ACHN (cell line): ENCODE measurements at regions not wholly inside any gene's neighbourhood (a gene's known extent, or its start where the extent isn't known, plus 50 kb on each side); places are given as distances from the start of the nearest gene placed in this dataset.

Source experiments
- DNase-seq: peaks from one replicate; pipeline ENCODE4 v3.0.0-alpha.2; 2015
- in situ Hi-C: cut with HindIII; loops from 2 replicates; pipeline ENCODE4 v1.10.0; 2017; ENCODE audit warnings: low sequenced_read_pairs, low pct_ligation_motif_present, low pct_unique_long_range_greater_than_20kb

DNA sequence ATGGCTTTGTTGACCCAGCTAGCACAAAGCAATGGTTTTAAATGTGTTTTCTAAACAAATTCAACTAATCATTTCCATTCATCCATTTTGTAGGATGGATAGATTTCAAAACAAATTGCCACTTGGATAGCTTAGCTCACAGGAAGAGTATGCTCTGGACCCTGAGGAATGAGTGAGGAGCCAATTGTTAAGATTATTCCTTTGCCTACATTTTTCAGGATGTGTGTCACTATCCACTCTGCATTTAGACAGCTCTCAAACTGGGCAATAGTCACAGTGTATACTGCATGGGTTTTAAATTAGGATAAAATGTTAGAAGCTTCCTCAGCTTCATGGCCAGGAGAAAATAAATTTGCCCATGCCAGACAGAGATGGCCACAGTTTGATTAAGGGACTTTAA is 605.6 kb upstream of the TEX47 start:
- in situ Hi-C loops: no loop called here
- no peak for DNase-seq

DNA sequence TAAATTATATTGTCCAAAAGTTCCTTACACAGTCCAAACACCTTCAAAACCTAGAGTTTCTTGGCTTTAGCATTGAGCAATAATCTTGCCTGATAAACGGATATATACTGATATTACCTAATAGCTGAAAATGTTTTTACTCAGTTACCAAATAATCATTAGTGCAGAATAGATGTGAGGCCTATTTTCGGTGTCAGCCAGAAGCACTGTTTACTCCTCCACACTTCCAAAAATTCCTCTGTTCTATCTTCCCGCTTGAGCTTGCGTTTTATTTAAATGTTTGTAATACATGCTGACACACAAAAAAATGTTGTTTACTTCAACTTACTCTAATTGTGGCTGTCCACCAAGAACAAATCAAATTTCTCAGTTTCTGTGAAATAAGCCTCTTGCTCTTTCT is 606.2 kb upstream of the TEX47 start:
- in situ Hi-C loops: no loop called here
- DNase-seq: no peak

GRCh38 chr7:89451911-89452310 is 656.4 kb upstream of the TEX47 start:
- in situ Hi-C loops: no loop called here
- DNase-seq: no peak

DNA sequence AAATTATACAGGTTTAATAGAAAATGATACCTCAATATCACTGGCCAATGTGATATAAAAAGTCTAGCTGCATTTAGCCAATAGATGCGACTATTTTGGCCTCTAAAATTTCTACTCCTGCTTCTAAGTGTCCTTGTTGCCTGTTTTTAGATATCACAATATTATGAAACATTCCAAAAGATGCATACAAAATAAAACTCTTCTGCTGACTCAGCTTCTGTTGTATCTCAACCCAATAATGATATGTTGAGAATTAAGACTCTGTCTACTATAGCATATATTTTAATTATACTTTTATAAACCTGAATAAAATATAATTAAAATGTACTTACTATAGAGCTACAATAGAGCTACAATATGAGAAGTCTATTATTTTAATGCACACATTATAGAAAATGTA is 661.0 kb upstream of the TEX47 start:
- no peak for DNase-seq
- in situ Hi-C loops: no loop called here

DNA sequence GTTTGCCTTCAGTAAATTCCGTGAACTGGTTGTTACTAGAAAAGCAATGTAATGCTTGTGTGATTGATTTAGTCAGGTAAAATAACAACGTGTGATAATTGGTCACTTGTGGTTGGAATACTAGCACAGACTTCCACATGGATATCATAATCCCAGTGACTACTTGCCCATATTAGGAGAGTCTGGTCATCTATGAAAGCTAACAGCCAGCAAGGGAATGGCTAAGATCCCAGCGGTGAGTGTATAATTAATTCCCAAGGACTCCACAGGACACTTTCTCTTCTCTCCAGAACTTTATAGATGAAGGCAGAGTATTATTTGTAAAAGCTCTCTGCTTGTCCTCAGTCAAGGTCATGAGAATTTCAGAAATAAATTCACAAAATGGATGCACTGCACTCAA is 662.6 kb upstream of the TEX47 start:
- in situ Hi-C loops: no loop called here
- no peak for DNase-seq

- DNase-seq: no peak
- in situ Hi-C loops: no loop called here
Measured at GRCh38 chr7:89474456-89474855, 678.9 kb upstream of the TEX47 start.

DNA sequence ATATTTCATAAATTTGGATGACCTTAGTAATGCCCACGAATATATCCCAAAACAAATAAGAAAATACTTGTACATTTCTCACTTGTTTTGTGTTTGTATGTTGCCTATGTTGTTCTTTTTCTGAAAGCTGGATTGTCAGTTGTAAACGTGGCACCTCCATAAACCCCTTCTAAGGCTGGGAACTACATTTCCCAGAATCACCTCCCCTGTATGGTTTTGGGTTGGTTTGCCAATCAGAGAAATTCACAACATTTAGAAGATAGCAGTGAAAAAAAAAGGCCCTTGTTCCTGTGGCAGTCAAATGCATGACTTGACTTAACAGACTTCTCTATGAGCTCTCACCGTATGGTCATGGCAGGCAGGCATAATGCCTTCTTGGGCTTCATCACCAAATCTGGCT is 676.3 kb upstream of the STEAP1 start:
- in situ Hi-C loops: no loop called here
- no peak for DNase-seq

GRCh38 chr7:89495704-89496103 is 658.6 kb upstream of the STEAP1 start:
- DNase-seq: no peak
- in situ Hi-C loops: no loop called here

DNA sequence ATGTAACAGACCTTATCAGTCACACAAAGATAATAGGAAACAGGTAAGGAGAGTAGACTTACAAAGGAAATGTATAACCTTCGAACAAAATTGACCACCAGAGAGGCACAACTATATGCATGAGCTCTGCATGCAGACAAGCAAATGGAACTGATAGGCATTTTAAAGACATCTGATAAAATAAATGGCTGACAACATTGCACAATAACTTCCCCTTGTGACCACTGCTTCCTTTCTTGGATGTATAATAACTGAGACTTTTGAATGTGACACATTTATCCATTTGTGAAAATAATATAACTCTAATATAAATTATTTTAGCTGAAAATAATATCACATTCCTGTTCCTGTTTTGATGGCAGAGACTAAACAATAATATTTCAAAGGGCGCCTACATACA is 654.2 kb upstream of the STEAP1 start:
- no peak for DNase-seq
- in situ Hi-C loops: no loop called here

DNA sequence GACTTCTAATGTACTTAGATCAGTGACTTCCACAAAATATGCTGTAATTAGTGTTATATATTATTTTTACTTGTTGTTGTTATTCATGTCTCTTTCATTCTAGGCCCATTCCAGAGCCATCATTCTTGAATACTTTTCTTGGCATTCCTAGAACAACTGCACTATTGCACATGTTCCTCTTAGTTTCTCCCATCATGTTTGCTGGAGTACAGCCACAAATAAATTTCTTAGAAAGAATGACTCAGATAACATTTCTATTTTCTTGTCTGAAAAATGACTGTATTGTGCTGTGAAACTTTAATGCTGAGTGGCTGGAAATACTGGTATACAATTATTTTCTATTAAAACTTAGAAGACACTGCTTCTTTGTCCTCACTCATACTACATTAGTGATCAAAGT is 651.0 kb upstream of the STEAP1 start:
- DNase-seq: no peak
- in situ Hi-C loops: no loop called here

- in situ Hi-C loops: no loop called here
- no peak for DNase-seq
Measured at GRCh38 chr7:89507034-89507433, 647.2 kb upstream of the STEAP1 start.

DNA sequence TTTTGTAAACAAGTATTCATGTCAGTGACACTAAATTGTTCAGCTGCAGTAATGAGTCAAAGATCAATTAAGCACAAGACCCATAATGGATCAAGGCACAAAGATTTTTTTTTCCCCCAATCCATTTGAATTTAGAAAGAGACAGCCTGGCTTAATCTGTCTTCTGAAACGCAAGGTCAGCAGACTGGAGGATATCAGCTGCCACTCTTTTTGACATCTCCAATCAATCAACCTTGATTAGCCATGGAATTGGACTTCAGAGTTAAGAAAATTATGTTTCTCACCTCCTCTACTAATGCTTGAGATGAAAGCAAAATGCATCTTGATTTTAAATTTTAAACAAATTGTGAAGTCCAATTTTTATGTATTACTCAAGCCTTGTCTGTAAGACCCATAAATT is 642.4 kb upstream of the STEAP1 start:
- DNase-seq: no peak
- in situ Hi-C loops: no loop called here

DNA sequence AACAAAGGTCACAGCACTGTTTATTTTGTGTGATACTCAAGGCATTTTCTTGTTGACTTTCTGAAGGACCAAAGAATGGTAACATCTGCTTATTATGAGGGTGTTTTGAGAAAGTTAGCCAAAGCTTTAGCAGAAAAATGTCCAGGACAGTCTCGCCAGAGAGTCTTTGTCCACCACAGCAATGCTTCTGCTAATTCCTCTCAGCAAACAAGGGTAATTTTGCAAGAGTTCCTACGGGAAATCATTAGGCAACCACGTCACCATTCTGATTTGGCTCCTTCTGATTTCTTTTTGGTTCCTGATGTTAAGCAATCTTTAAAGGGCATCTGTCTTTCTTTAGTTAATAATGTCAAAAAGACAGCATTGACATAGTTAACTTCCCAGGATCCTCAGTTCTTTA is 639.3 kb upstream of the STEAP1 start:
- in situ Hi-C loops: no loop called here
- no peak for DNase-seq

DNA sequence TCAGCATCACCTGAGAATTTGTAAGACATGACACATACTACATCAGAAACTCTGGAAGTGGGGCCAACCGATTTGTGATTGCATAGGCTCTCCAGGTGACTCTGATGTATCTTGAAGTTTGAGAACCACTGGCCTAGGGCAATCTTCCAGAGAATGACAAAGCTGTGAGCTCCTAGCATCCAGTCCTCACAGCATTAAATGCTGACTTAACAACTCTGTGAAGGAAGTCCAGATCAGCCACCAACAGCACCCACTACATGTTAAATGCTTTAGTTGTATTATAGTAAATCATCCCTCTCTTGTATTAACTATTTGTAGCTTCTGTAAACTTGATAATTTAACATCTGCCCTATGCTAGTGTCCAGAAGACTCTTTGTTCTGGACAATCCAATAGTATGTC is 636.5 kb upstream of the STEAP1 start:
- in situ Hi-C loops: no loop called here
- DNase-seq: no peak

GRCh38 chr7:89549768-89550167 is 604.5 kb upstream of the STEAP1 start:
- DNase-seq: no peak
- in situ Hi-C loops: no loop called here

- in situ Hi-C loops: no loop called here
- DNase-seq: no peak
Measured at GRCh38 chr7:89554209-89554608, 600.1 kb upstream of the STEAP1 start.

DNA sequence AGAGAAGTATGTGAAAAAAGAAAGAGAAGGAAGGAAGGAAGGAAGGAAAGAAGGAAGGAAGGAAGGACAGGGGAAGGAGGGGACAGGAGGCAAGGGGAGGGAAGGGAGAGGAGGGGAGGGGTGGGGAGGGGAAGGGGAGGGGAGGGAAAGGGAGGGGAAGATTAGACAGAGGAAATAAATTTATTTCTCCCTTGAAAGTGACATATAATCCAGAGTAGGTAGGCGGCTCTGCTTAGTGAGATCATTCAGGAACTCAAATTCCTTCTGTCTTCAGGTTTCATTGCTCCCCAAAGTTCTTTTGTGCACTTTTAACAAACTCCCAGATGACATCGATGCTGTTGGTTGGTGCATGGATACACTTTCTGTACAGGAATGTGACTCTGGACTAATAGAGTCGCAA is 594.7 kb upstream of the STEAP1 start:
- in situ Hi-C loops: no loop called here
- DNase-seq: no peak

DNA sequence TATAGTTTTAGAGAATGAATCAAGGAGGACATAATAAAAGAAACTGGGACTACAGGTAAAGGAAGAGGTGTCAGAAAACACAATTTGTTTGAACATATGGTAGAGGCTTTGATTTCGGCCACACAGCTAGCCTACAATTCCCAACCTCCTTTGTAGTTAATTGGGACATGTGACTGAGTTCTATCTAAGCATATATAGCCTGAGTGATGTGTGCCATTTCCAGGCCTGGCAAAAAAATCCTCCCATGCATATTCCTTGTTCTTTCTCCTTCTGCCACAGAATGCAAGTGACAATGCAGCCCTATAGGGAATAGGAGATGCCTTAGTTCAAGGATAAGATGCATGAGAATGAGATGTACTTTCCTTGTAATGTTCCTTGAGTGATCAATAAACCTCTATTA is 590.7 kb upstream of the STEAP1 start:
- in situ Hi-C loops: no loop called here
- DNase-seq: no peak

- in situ Hi-C loops: no loop called here
- no peak for DNase-seq
Measured at GRCh38 chr7:89584896-89585295, 569.4 kb upstream of the STEAP1 start.

DNA sequence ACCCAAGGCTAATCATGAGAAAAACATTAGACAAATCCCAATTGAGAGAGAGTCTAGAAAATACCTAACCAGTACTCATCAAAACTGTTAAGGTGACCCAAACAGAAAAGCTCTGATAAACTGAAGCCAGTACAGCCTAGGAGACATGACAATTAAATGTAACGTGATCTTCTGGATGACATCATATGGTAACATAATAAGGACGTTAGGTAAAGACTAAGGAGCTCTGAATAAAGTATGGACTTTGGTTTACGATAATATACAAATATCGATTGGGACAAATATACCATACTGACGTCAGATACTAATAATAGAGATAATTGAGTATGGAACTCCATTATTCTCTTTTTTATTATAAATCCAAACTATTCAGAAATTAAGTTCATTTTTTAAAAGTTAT is 561.1 kb upstream of the STEAP1 start:
- no peak for DNase-seq
- in situ Hi-C loops: no loop called here

- DNase-seq: no peak
- in situ Hi-C loops: no loop called here
Measured at GRCh38 chr7:89602984-89603383, 551.3 kb upstream of the STEAP1 start.

GRCh38 chr7:89605362-89605761 is 548.9 kb upstream of the STEAP1 start:
- in situ Hi-C loops: no loop called here
- DNase-seq: no peak
